Nephron (organoid): ENCODE measurements at regions not wholly inside any gene's neighbourhood (a gene's known extent, or its start where the extent isn't known, plus 50 kb on each side); places are given as distances from the start of the nearest gene placed in this dataset.
"Not testable (repeated sequence)": the region's sequence is repeated elsewhere in the genome, so short reads cannot be mapped to it uniquely, and the experiment has no call there.

Experiments used
- H3K27ac Mint-ChIP-seq, 3 experiments: 2 replicates each; pipeline ENCODE4 v1.8.0; 2020; ENCODE audit warnings: mixed read lengths in 3 of 3, mild to moderate bottlenecking in 2 of 3, moderate library complexity in 1 of 3
- H3K27me3 Mint-ChIP-seq: 2 replicates; pipeline ENCODE4 v1.8.0; 2021; ENCODE audit warnings: low read depth, mild to moderate bottlenecking, moderate library complexity, mixed read lengths
- H3K36me3 Mint-ChIP-seq: 2 replicates; pipeline ENCODE4 v1.8.0; 2020; ENCODE audit warnings: low read depth, mixed read lengths
- H3K4me1 Mint-ChIP-seq: 2 replicates; pipeline ENCODE4 v1.8.0; 2020; ENCODE audit warnings: mixed read lengths
- H3K4me3 Mint-ChIP-seq, 3 experiments: 2 replicates each; pipeline ENCODE4 v1.8.0; 2020; ENCODE audit warnings: mild to moderate bottlenecking in 3 of 3, mixed read lengths in 3 of 3, moderate library complexity in 2 of 3
- H3K9me3 Mint-ChIP-seq: 2 replicates; pipeline ENCODE4 v1.8.0; 2020; ENCODE audit warnings: mixed read lengths
- CTCF ChIP-seq, 3 experiments: fragments of 200-600 bp; sonication (generic); IDR thresholded peaks; one replicate each; pipeline ENCODE4 v1.5.0; 2021; ENCODE audit warnings: antibody characterized with exemption in 3 of 3; ENCODE audit not compliant: unreplicated experiment in 3 of 3

- Mint-ChIP-seq H3K27ac (peak overlapping the region; percentile 66 to 95 (median 84)), H3K4me1 (peaks cover 36% of the 10 kb centered on the region), H3K4me3 (peak overlapping the region; percentile 35 to 57 (median 47)), H3K9me3 (no peaks in the 10 kb centered on the region), H3K36me3 (no peaks in the 10 kb centered on the region), H3K27me3 (peaks cover 24% of the 10 kb centered on the region)
- TF ChIP-seq CTCF (IDR thresholded peaks at IDR 0.05; ENCODE audit: unreplicated experiment in 3 of 3), result no peak
Measured at GRCh38 chr17:77287432-77288068, 146.8 kb downstream of the SEC14L1 start.

GRCh38 chr17:77288115-77288619 is 147.4 kb downstream of the SEC14L1 start:
- Mint-ChIP-seq H3K36me3 (no peaks in the 10 kb centered on the region), H3K27me3 (peaks cover 18% of the 10 kb centered on the region), H3K4me3 (no peak overlapping the region), H3K9me3 (no peaks in the 10 kb centered on the region), H3K4me1 (peaks cover 36% of the 10 kb centered on the region), H3K27ac (peak overlapping the region; percentile 66 to 95 (median 84))
- no peak for TF ChIP-seq CTCF (IDR thresholded peaks at IDR 0.05; ENCODE audit: unreplicated experiment in 3 of 3)

- Mint-ChIP-seq H3K27me3 (peaks cover 15% of the 10 kb centered on the region), H3K4me1 (peaks cover 41% of the 10 kb centered on the region)
- not testable (repeated sequence) for H3K4me3 Mint-ChIP-seq, H3K9me3 Mint-ChIP-seq, H3K36me3 Mint-ChIP-seq, H3K27ac Mint-ChIP-seq
Measured at GRCh38 chr17:77290759-77291558, 150.2 kb downstream of the SEC14L1 start.

- no peaks in the 10 kb centered on the region for H3K36me3 Mint-ChIP-seq
- H3K4me1 Mint-ChIP-seq, result peaks cover 47% of the 10 kb centered on the region
- no peak overlapping the region for H3K27ac Mint-ChIP-seq
- H3K9me3 Mint-ChIP-seq, result no peaks in the 10 kb centered on the region
- TF ChIP-seq CTCF (IDR thresholded peaks at IDR 0.05; ENCODE audit: unreplicated experiment in 3 of 3), result no peak
- peaks cover 11% of the 10 kb centered on the region for H3K27me3 Mint-ChIP-seq
- no peak overlapping the region for H3K4me3 Mint-ChIP-seq
Measured at GRCh38 chr17:77291591-77292386, 151.0 kb downstream of the SEC14L1 start.

- Mint-ChIP-seq H3K27me3 (peaks cover 3% of the 10 kb centered on the region), H3K4me1 (peaks cover 47% of the 10 kb centered on the region), H3K9me3 (no peaks in the 10 kb centered on the region), H3K36me3 (no peaks in the 10 kb centered on the region), H3K4me3 (peak overlapping the region in 1 of 3 experiments; percentile 6), H3K27ac (peak overlapping the region in 2 of 3 experiments; percentile 53 to 92)
- no peak for TF ChIP-seq CTCF (IDR thresholded peaks at IDR 0.05; ENCODE audit: unreplicated experiment in 3 of 3)
Measured at GRCh38 chr17:77294761-77295160, 154.0 kb downstream of the SEC14L1 start.
